MM.1S (cell line): ENCODE measurements at regions not wholly inside any gene's neighbourhood (a gene's known extent, or its start where the extent isn't known, plus 50 kb on each side); places are given as distances from the start of the nearest gene placed in this dataset.

Source experiments
- DNase-seq: peaks from one replicate; pipeline ENCODE4 v3.0.0-alpha.2; 2015
- H2AFZ ChIP-seq: fragments of 300-600 bp; sonication (generic); 2 replicates; pipeline ENCODE4 v1.6.0; 2016; ENCODE audit warnings: antibody characterized with exemption, low read length
- H3F3A ChIP-seq: fragments of 300-600 bp; sonication (generic); 2 replicates; pipeline ENCODE4 v1.6.1; 2016; ENCODE audit warnings: mild to moderate bottlenecking, antibody characterized with exemption, low read length, moderate library complexity, mixed read lengths; ENCODE audit not compliant: insufficient read depth
- H3K27ac ChIP-seq: fragments of 300-600 bp; sonication (generic); 2 replicates; pipeline ENCODE4 v1.5.1; 2016; ENCODE audit warnings: mild to moderate bottlenecking, low read length
- H3K27me3 ChIP-seq: fragments of 300-600 bp; sonication (generic); replicated peaks from 2 replicates; pipeline ENCODE4 v1.6.0; 2016; ENCODE audit warnings: low read length; ENCODE audit not compliant: insufficient read depth
- H3K36me3 ChIP-seq: fragments of 300-600 bp; sonication (generic); replicated peaks from 2 replicates; pipeline ENCODE4 v1.6.1; 2016; ENCODE audit warnings: mild to moderate bottlenecking, low read length, mixed read lengths; ENCODE audit not compliant: insufficient read depth
- H3K4me1 ChIP-seq: fragments of 300-600 bp; sonication (generic); 2 replicates; pipeline ENCODE4 v1.6.1; 2016; ENCODE audit warnings: low read length, mixed read lengths
- H3K4me2 ChIP-seq: fragments of 300-600 bp; sonication (generic); 2 replicates; pipeline ENCODE4 v1.6.0; 2016; ENCODE audit warnings: low read depth, low read length
- H3K4me3 ChIP-seq: fragments of 300-600 bp; sonication (generic); 2 replicates; pipeline ENCODE4 v1.5.1; 2016; ENCODE audit warnings: low read length, mixed read lengths
- H3K79me2 ChIP-seq: fragments of 300-600 bp; sonication (generic); 2 replicates; pipeline ENCODE4 v1.6.1; 2016; ENCODE audit warnings: mixed run types, low read length, mixed read lengths
- H3K9ac ChIP-seq: fragments of 300-600 bp; sonication (generic); 2 replicates; pipeline ENCODE4 v1.6.1; 2016; ENCODE audit warnings: low read length, mixed read lengths
- H3K9me2 ChIP-seq: fragments of 300-600 bp; sonication (generic); replicated peaks from 2 replicates; pipeline ENCODE4 v1.6.1; 2016; ENCODE audit warnings: mild to moderate bottlenecking, low read length, mixed read lengths; ENCODE audit not compliant: insufficient read depth
- H3K9me3 ChIP-seq: fragments of 300-600 bp; sonication (generic); replicated peaks from 2 replicates; pipeline ENCODE4 v1.6.1; 2016; ENCODE audit warnings: mild to moderate bottlenecking, low read length, mixed read lengths; ENCODE audit not compliant: insufficient read depth
- H4K20me1 ChIP-seq: fragments of 300-600 bp; sonication (generic); 2 replicates; pipeline ENCODE4 v1.6.1; 2016; ENCODE audit warnings: mild to moderate bottlenecking, low read length, moderate library complexity, mixed read lengths; ENCODE audit not compliant: insufficient read depth
- CTCF ChIP-seq: fragments of 300-600 bp; sonication (generic); IDR thresholded peaks from 2 replicates; pipeline ENCODE4 v1.5.1; 2016; ENCODE audit warnings: antibody characterized with exemption, low read length, mixed read lengths
- EZH2 ChIP-seq: fragments of 300-600 bp; sonication (generic); optimal IDR thresholded peaks from 2 replicates; pipeline ENCODE3; 2017; ENCODE audit warnings: low read depth, mild to moderate bottlenecking, antibody characterized with exemption, low read length, mixed read lengths
- EZH2phosphoT487 ChIP-seq: fragments of 300-600 bp; sonication (generic); IDR thresholded peaks from 2 replicates; pipeline ENCODE4 v1.6.1; 2018; ENCODE audit warnings: antibody characterized with exemption, low read length

- TF ChIP-seq EZH2phosphoT487 = no peak
- TF ChIP-seq EZH2 = no peak
- no peak for TF ChIP-seq CTCF
- no peaks in the 10 kb centered on the region for H3K79me2 ChIP-seq
- H3F3A ChIP-seq = peaks cover 4% of the 10 kb centered on the region; the same call in 1 of the 2 replicates
- H3K4me2 ChIP-seq = no peak overlapping the region
- no peaks in the 10 kb centered on the region for H4K20me1 ChIP-seq
- H3K27ac ChIP-seq = no peak overlapping the region
- 0 out of 2 replicates have a peak, but pooled peaks cover 4% of the 10 kb centered on the region for H3K4me1 ChIP-seq
- DNase-seq = no peak
- H3K4me3 ChIP-seq = no peak overlapping the region
- H3K9me3 ChIP-seq = no peaks in the 10 kb centered on the region
- H3K27me3 ChIP-seq = no peaks in the 10 kb centered on the region
- H2AFZ ChIP-seq = no peak overlapping the region
- H3K9me2 ChIP-seq = no peaks in the 10 kb centered on the region
- no peaks in the 10 kb centered on the region for H3K36me3 ChIP-seq
- H3K9ac ChIP-seq = no peak overlapping the region
These were observed 308.7 kb downstream of the LRATD1 start for GRCh38 chr2:14941151-14941631.

GRCh38 chr2:14942987-14943386 is 310.5 kb downstream of the LRATD1 start:
- H3K9me3 ChIP-seq = no peaks in the 10 kb centered on the region
- no peak overlapping the region for H3K27ac ChIP-seq
- H2AFZ ChIP-seq = no peak overlapping the region
- no peaks in the 10 kb centered on the region for H3K9me2 ChIP-seq
- no peaks in the 10 kb centered on the region for H3K79me2 ChIP-seq
- H3K27me3 ChIP-seq = no peaks in the 10 kb centered on the region
- no peak overlapping the region for H3K4me2 ChIP-seq
- TF ChIP-seq EZH2 = no peak
- TF ChIP-seq EZH2phosphoT487 = no peak
- no peak for TF ChIP-seq CTCF
- H3F3A ChIP-seq = peaks cover 4% of the 10 kb centered on the region; the same call in 1 of the 2 replicates
- no peaks in the 10 kb centered on the region for H3K36me3 ChIP-seq
- H3K4me1 ChIP-seq = 0 out of 2 replicates have a peak, but pooled peaks cover 4% of the 10 kb centered on the region
- no peaks in the 10 kb centered on the region for H4K20me1 ChIP-seq
- H3K9ac ChIP-seq = no peak overlapping the region
- no peak for DNase-seq
- H3K4me3 ChIP-seq = no peak overlapping the region

GRCh38 chr2:14944562-14945346 is 312.2 kb downstream of the LRATD1 start:
- Histone ChIP-seq H3K4me3 (peak overlapping the region; percentile 34), H3K9ac (peak overlapping the region; percentile 15; the same call in 1 of the 2 replicates), H3K36me3 (no peaks in the 10 kb centered on the region), H3K9me2 (no peaks in the 10 kb centered on the region), H3K27me3 (no peaks in the 10 kb centered on the region), H3K4me1 (0 out of 2 replicates have a peak, but pooled peaks cover 4% of the 10 kb centered on the region), H3K4me2 (peak overlapping the region; percentile 63), H3K27ac (peak overlapping the region; percentile 5; the same call in 1 of the 2 replicates), H3K9me3 (no peaks in the 10 kb centered on the region), H3F3A (peaks cover 4% of the 10 kb centered on the region; the same call in 1 of the 2 replicates), H3K79me2 (no peaks in the 10 kb centered on the region), H4K20me1 (no peaks in the 10 kb centered on the region), H2AFZ (peak overlapping the region; percentile 39)
- TF ChIP-seq EZH2phosphoT487 (no peak), CTCF (peak; percentile 85), EZH2 (no peak)
- DNase-seq = peak; percentile 72
